GM12878 (cell line): ENCODE measurements at regions not wholly inside any gene's neighbourhood (a gene's known extent, or its start where the extent isn't known, plus 50 kb on each side); places are given as distances from the start of the nearest gene placed in this dataset.

Experiments
- ATAC-seq: fragments of 200-7000 bp; cut with Tn5 transposase; 3 replicates; pipeline ENCODE4 v1.9.1; 2020; ENCODE audit warnings: mild to moderate bottlenecking, moderate library complexity
- BruUV-seq: library from RNA; stranded (reverse); fragments of 400-500 nt; replicated peaks from 2 replicates; lab custom pipeline; 2021; lab: Mats Ljungman, UMichigan
- CTCF ChIA-PET: fragments of 300-600 bp; sonication (Branson Sonifier 250); formaldehyde crosslinking; extraction: SDS; loops from one replicate; lab custom pipeline; 2021; ENCODE audit warnings: inconsistent platforms; lab: Yijun Ruan, JAX
- POLR2A ChIA-PET: fragments of 350-600 bp; formaldehyde crosslinking; extraction: SDS; loops from one replicate; lab custom pipeline; 2021; ENCODE audit warnings: inconsistent platforms; lab: Charles Lee
- RAD21 ChIA-PET: fragments of 300-600 bp; sonication (Branson Sonifier 250); formaldehyde crosslinking; loops from one replicate; lab custom pipeline; 2023; ENCODE audit warnings: antibody characterized with exemption; ENCODE audit not compliant: unreplicated experiment; lab: Charles Lee
- SMC1A ChIA-PET: fragments of 300-600 bp; sonication (Branson Sonifier 250); formaldehyde crosslinking; loops from one replicate; lab custom pipeline; 2023; ENCODE audit not compliant: unreplicated experiment, uncharacterized antibody; lab: Charles Lee
- DNase-seq: peaks from one replicate; pipeline ENCODE4 v3.0.0-alpha.2; 2011; ENCODE audit warnings: low read depth, low spot score
- FAIRE-seq: peaks from 3 replicates; lab custom pipeline; 2011; peaks lifted over from hg19 to GRCh38; lab: Jason Lieb, UNC
- H2AFZ ChIP-seq: 2 replicates; pipeline ENCODE4 v1.6.0; 2011; ENCODE audit warnings: low read depth, low read length, control low read depth; ENCODE audit not compliant: control insufficient read depth
- H3K27ac ChIP-seq: 2 replicates; pipeline ENCODE4 v1.5.1; 2011; ENCODE audit warnings: control low read depth; ENCODE audit not compliant: control insufficient read depth, insufficient read depth
- H3K27me3 ChIP-seq, 2 experiments: replicated peaks in 1 of 2; 2 replicates each; pipeline versions ENCODE4 v1.6.0 to v1.6.1; 2011; ENCODE audit warnings: low read length in 1 of 2; ENCODE audit not compliant: control insufficient read depth in 2 of 2, insufficient read depth in 2 of 2
- H3K36me3 ChIP-seq, 2 experiments: 2 replicates each; pipeline ENCODE4 v1.5.1; 2011; ENCODE audit warnings: low read length in 1 of 2; ENCODE audit not compliant: control insufficient read depth in 2 of 2, insufficient read depth in 2 of 2
- H3K4me1 ChIP-seq: 2 replicates; pipeline ENCODE4 v1.6.1; 2011; ENCODE audit warnings: mild to moderate bottlenecking, low read length, moderate library complexity, mixed read lengths; ENCODE audit not compliant: control insufficient read depth, insufficient read depth
- H3K4me2 ChIP-seq: 2 replicates; pipeline ENCODE4 v1.6.0; 2011; ENCODE audit warnings: control low read depth; ENCODE audit not compliant: control insufficient read depth, insufficient read depth
- H3K4me3 ChIP-seq: fragments of 200-600 bp; sonication (generic); 2 replicates; pipeline ENCODE4 v1.5.1; 2016
- H3K79me2 ChIP-seq: 2 replicates; pipeline ENCODE4 v1.6.0; 2011; ENCODE audit warnings: low read length; ENCODE audit not compliant: control insufficient read depth, insufficient read depth
- H3K9ac ChIP-seq: 2 replicates; pipeline ENCODE4 v1.8.0; 2011; ENCODE audit warnings: low read length, control low read depth, mixed read lengths; ENCODE audit not compliant: control insufficient read depth, insufficient read depth
- H3K9me3 ChIP-seq: replicated peaks from 3 replicates; pipeline ENCODE4 v1.5.1; 2011; ENCODE audit warnings: mild to moderate bottlenecking, low read length; ENCODE audit not compliant: control insufficient read depth, insufficient read depth
- H4K20me1 ChIP-seq: 2 replicates; pipeline ENCODE4 v1.6.0; 2011; ENCODE audit not compliant: control insufficient read depth, insufficient read depth
- CREB1 ChIP-seq: IDR thresholded peaks from 2 replicates; pipeline ENCODE4 v1.6.1; 2012; ENCODE audit warnings: low read depth, mild to moderate bottlenecking, inconsistent platforms
- DPF2 ChIP-seq: fragments of 450-650 bp; IDR thresholded peaks from 2 replicates; pipeline ENCODE4 v1.6.1; 2017; ENCODE audit warnings: mild to moderate bottlenecking
- EED ChIP-seq: sonication (generic); IDR thresholded peaks from 2 replicates; pipeline ENCODE4 v1.6.1; 2016; ENCODE audit warnings: antibody characterized with exemption, low read depth
- GATAD2B ChIP-seq: fragments of 450-650 bp; conservative IDR thresholded peaks from 2 replicates; pipeline ENCODE4 v1.6.1; 2017; ENCODE audit warnings: low read depth, mild to moderate bottlenecking, moderate library complexity
- IKZF2 ChIP-seq, 2 experiments: fragments of 450-650 bp; IDR thresholded peaks; 2 replicates each; pipeline ENCODE4 v1.6.1; 2017; ENCODE audit warnings: mild to moderate bottlenecking in 2 of 2, moderate library complexity in 2 of 2
- JUNB ChIP-seq: IDR thresholded peaks from 2 replicates; pipeline ENCODE4 v1.6.1; 2016; ENCODE audit warnings: antibody characterized with exemption, mild to moderate bottlenecking
- KAT2A ChIP-seq: conservative IDR thresholded peaks from 2 replicates; pipeline ENCODE4 v1.6.1; 2011; ENCODE audit warnings: low read depth, low read length; ENCODE audit not compliant: control insufficient read depth
- MTA2 ChIP-seq: fragments of 450-650 bp; IDR thresholded peaks from 2 replicates; pipeline ENCODE4 v1.6.1; 2016; ENCODE audit warnings: low read depth, mild to moderate bottlenecking, moderate library complexity
- NFXL1 ChIP-seq: fragments of 450-650 bp; IDR thresholded peaks from 2 replicates; pipeline ENCODE4 v1.6.1; 2017; ENCODE audit warnings: antibody characterized with exemption, mild to moderate bottlenecking, borderline replicate concordance
- POU2F2 ChIP-seq: IDR thresholded peaks from 3 replicates; pipeline ENCODE4 v1.6.1; 2011; ENCODE audit warnings: low read depth, mild to moderate bottlenecking, low read length, borderline replicate concordance
- REST ChIP-seq: IDR thresholded peaks from 2 replicates; pipeline ENCODE4 v1.6.1; 2012; ENCODE audit warnings: mild to moderate bottlenecking, low read depth, low read length
- SMARCA5 ChIP-seq: fragments of 450-650 bp; IDR thresholded peaks from 2 replicates; pipeline ENCODE4 v1.6.1; 2017; ENCODE audit warnings: mild to moderate bottlenecking
- SREBF1 ChIP-seq: IDR thresholded peaks from 2 replicates; pipeline ENCODE4 v1.6.1; 2012; ENCODE audit warnings: mild to moderate bottlenecking, low read length
- STAT1 ChIP-seq: fragments of 450-650 bp; conservative IDR thresholded peaks from 2 replicates; pipeline ENCODE4 v1.6.1; 2014; ENCODE audit warnings: antibody characterized with exemption, mild to moderate bottlenecking
- SUPT20H ChIP-seq: IDR thresholded peaks from 2 replicates; pipeline ENCODE4 v1.6.1; 2011; ENCODE audit warnings: low read depth, mild to moderate bottlenecking, low read length, moderate library complexity, borderline replicate concordance; ENCODE audit not compliant: control insufficient read depth
- TBL1XR1 ChIP-seq: IDR thresholded peaks from 2 replicates; pipeline ENCODE4 v1.6.1; 2012; ENCODE audit warnings: low read depth, low read length, improper control_type of control experiment
- TCF3 ChIP-seq: IDR thresholded peaks from 2 replicates; pipeline ENCODE4 v1.6.1; 2012; ENCODE audit warnings: low read depth, mild to moderate bottlenecking, low read length, borderline replicate concordance; ENCODE audit not compliant: insufficient read depth
- YBX1 ChIP-seq: fragments of 450-650 bp; IDR thresholded peaks from 2 replicates; pipeline ENCODE4 v1.6.1; 2016; ENCODE audit warnings: antibody characterized with exemption
- WGBS: methylation state at CpG from one replicate; pipeline ENCODE4 v1.1.6; 2016; ENCODE audit warnings: low lambda C conversion rate; ENCODE audit not compliant: insufficient replicate concordance, insufficient coverage; ENCODE audit errors: missing lambda C conversion rate; 5-methylcytosine and 5-hydroxymethylcytosine counted together
- in situ Hi-C: fragments of 300-500 bp; cut with MboI; formaldehyde crosslinking; loops from 9 replicates; pipeline ENCODE4 v1.14.3; 2018; ENCODE audit warnings: mixed read lengths
- intact Hi-C: fragments of 100-400 bp; cut with micrococcal nuclease; formaldehyde crosslinking; loops from one replicate; pipeline ENCODE4 v1.14.2; 2022; ENCODE audit not compliant: unreplicated experiment

GRCh38 chr2:142316049-142316448 is 185.2 kb upstream of the LRP1B start:
- no peaks in the 10 kb centered on the region for H3K27me3 ChIP-seq
- H3K36me3 ChIP-seq, result no peaks in the 10 kb centered on the region
- no peaks in the 10 kb centered on the region for H3K4me1 ChIP-seq
- ChIA-PET RAD21 (interaction anchor here (0.7 kb wide), 1 partner anchor 565 kb away, joined by 3 read pairs; no protein-coding TSS in a partner anchor), POLR2A (no interaction called here), SMC1A (no interaction called here), CTCF (no interaction called here)
- H3K4me3 ChIP-seq, result no peak overlapping the region
- H4K20me1 ChIP-seq, result no peaks in the 10 kb centered on the region
- no peak overlapping the region for H2AFZ ChIP-seq
- TF ChIP-seq CREB1, result no peak
- no peak for TF ChIP-seq TBL1XR1
- no peak for TF ChIP-seq GATAD2B
- no peak for TF ChIP-seq KAT2A
- no peak for TF ChIP-seq JUNB
- TF ChIP-seq NFXL1, result no peak
- no peak for TF ChIP-seq DPF2
- TF ChIP-seq REST, result no peak
- no peak for TF ChIP-seq EED
- TF ChIP-seq TCF3, result no peak
- no peak for TF ChIP-seq POU2F2
- TF ChIP-seq IKZF2 (IDR thresholded peaks at IDR 0.05), result no peak
- no peak for TF ChIP-seq SREBF1
- TF ChIP-seq SUPT20H, result no peak
- no peak for TF ChIP-seq MTA2
- TF ChIP-seq YBX1, result no peak
- TF ChIP-seq STAT1, result no peak
- TF ChIP-seq SMARCA5, result no peak
- H3K4me2 ChIP-seq, result no peak overlapping the region
- H3K9me3 ChIP-seq, result no peaks in the 10 kb centered on the region
- in situ Hi-C loops (no loop called here), intact Hi-C loops (no loop called here)
- DNase-seq (no peak), FAIRE-seq (no peak), ATAC-seq (no peak)
- WGBS, result 8% methylated on average over 4 of the region's 4 CpGs
- no peaks in the 10 kb centered on the region for H3K79me2 ChIP-seq
- no peak overlapping the region for H3K27ac ChIP-seq
- BruUV-seq, result no TSS peak
- H3K9ac ChIP-seq, result no peak overlapping the region
